Activated gamma-delta T cell treated with Interleukin-2 at 50 U/mL for 16 hours (primary cell): ENCODE measurements at regions not wholly inside any gene's neighbourhood (a gene's known extent, or its start where the extent isn't known, plus 50 kb on each side); places are given as distances from the start of the nearest gene placed in this dataset.

Experiments
- DNase-seq: peaks from one replicate; pipeline ENCODE4 v3.0.0-alpha.2; 2020

- no peak for DNase-seq
Measured at GRCh38 chr9:18404434-18405029, 69.4 kb upstream of the ADAMTSL1 start.

- DNase-seq: no peak
Measured at GRCh38 chr9:18405240-18405639, 68.7 kb upstream of the ADAMTSL1 start.

GRCh38 chr9:18410983-18411382 lies 63.0 kb upstream of the ADAMTSL1 start:
- DNase-seq: no peak

- DNase-seq: no peak
Measured at GRCh38 chr9:18421391-18421790, 52.6 kb upstream of the ADAMTSL1 start.

- DNase-seq: no peak
Measured at GRCh38 chr9:18422296-18423036, 51.5 kb upstream of the ADAMTSL1 start.

- no peak for DNase-seq
Measured at GRCh38 chr9:18423791-18424531, 50.0 kb upstream of the ADAMTSL1 start.
